OCI-LY3 (cell line): ENCODE measurements at regions not wholly inside any gene's neighbourhood (a gene's known extent, or its start where the extent isn't known, plus 50 kb on each side); places are given as distances from the start of the nearest gene placed in this dataset.

Experiments used
- H2AFZ ChIP-seq: fragments of 200-600, 300-600 bp; shearing (Covaris generic); 2 replicates; pipeline ENCODE4 v1.6.0; 2014; ENCODE audit warnings: antibody characterized with exemption, low read depth, low read length
- H3K27ac ChIP-seq: fragments of 200-600, 300-600 bp; sonication (generic); 2 replicates; pipeline ENCODE4 v1.5.1; 2014; ENCODE audit warnings: mild to moderate bottlenecking, low read length, moderate library complexity, mixed read lengths
- H3K27me3 ChIP-seq: fragments of 200-600, 300-600 bp; sonication (generic); 2 replicates; pipeline ENCODE4 v1.6.1; 2014; ENCODE audit warnings: low read depth, low read length, mixed read lengths
- H3K36me3 ChIP-seq: fragments of 200-600, 300-600 bp; sonication (generic); replicated peaks from 2 replicates; pipeline ENCODE3; 2014; ENCODE audit warnings: low read depth, low read length, mixed read lengths
- H3K4me1 ChIP-seq: fragments of 300-600, 200-600 bp; sonication (generic); 2 replicates; pipeline ENCODE4 v1.6.1; 2014; ENCODE audit warnings: low read length, mixed read lengths
- H3K4me2 ChIP-seq: fragments of 200-600, 300-600 bp; sonication (generic); 2 replicates; pipeline ENCODE4 v1.6.1; 2014; ENCODE audit warnings: low read length, mixed read lengths
- H3K4me3 ChIP-seq: fragments of 300-600, 200-600 bp; sonication (generic); 2 replicates; pipeline ENCODE4 v1.5.1; 2014; ENCODE audit warnings: antibody characterized with exemption, mild to moderate bottlenecking, low read length, moderate library complexity
- H3K79me2 ChIP-seq: fragments of 300-600, 200-600 bp; shearing (Covaris generic); 2 replicates; pipeline ENCODE4 v1.6.1; 2014; ENCODE audit warnings: mild to moderate bottlenecking, low read length, mixed read lengths
- H3K9ac ChIP-seq: fragments of 300-600, 200-600 bp; shearing (Covaris generic); 2 replicates; pipeline ENCODE4 v1.6.0; 2014; ENCODE audit warnings: mild to moderate bottlenecking, low read length, moderate library complexity
- H3K9me3 ChIP-seq: fragments of 200-600, 300-600 bp; shearing (Covaris generic); 2 replicates; pipeline ENCODE4 v1.6.1; 2014; ENCODE audit warnings: low read length, mixed read lengths; ENCODE audit not compliant: insufficient read depth
- H4K20me1 ChIP-seq: fragments of 200-600, 300-600 bp; sonication (generic); 2 replicates; pipeline ENCODE4 v1.6.1; 2016; ENCODE audit warnings: low read length, mixed read lengths; ENCODE audit not compliant: insufficient read depth
- CTCF ChIP-seq: fragments of 200-600, 300-600 bp; sonication (generic); IDR thresholded peaks from 2 replicates; pipeline ENCODE4 v1.5.1; 2014; ENCODE audit warnings: antibody characterized with exemption, low read length, low read depth
- EZH2phosphoT487 ChIP-seq: fragments of 200-600 bp; shearing (Covaris generic); IDR thresholded peaks from 2 replicates; pipeline ENCODE4 v1.6.1; 2018; ENCODE audit warnings: antibody characterized with exemption, mixed run types, low read depth

GRCh38 chr2:19725392-19725791, 176.4 kb downstream of the TTC32 start:
- Histone ChIP-seq H3K27ac (no peak overlapping the region), H3K9ac (no peak overlapping the region), H3K9me3 (no peaks in the 10 kb centered on the region), H3K27me3 (no peaks in the 10 kb centered on the region), H3K4me1 (peaks cover 8% of the 10 kb centered on the region), H3K4me2 (no peak overlapping the region), H3K36me3 (no peaks in the 10 kb centered on the region), H2AFZ (no peak overlapping the region), H3K4me3 (no peak overlapping the region), H3K79me2 (no peaks in the 10 kb centered on the region), H4K20me1 (no peaks in the 10 kb centered on the region)
- TF ChIP-seq CTCF, result no peak
- no peak for TF ChIP-seq EZH2phosphoT487

GRCh38 chr2:19723021-19723420, 178.8 kb downstream of the TTC32 start:
- H3K4me1 ChIP-seq, result no peaks in the 10 kb centered on the region
- no peak overlapping the region for H3K4me3 ChIP-seq
- H3K9ac ChIP-seq, result no peak overlapping the region
- no peaks in the 10 kb centered on the region for H3K9me3 ChIP-seq
- H3K79me2 ChIP-seq, result no peaks in the 10 kb centered on the region
- H3K27ac ChIP-seq, result no peak overlapping the region
- TF ChIP-seq CTCF (no peak), EZH2phosphoT487 (no peak)
- H4K20me1 ChIP-seq, result no peaks in the 10 kb centered on the region
- H2AFZ ChIP-seq, result no peak overlapping the region
- H3K4me2 ChIP-seq, result no peak overlapping the region
- H3K36me3 ChIP-seq, result no peaks in the 10 kb centered on the region
- H3K27me3 ChIP-seq, result no peaks in the 10 kb centered on the region

- Histone ChIP-seq H3K4me3 (no peak overlapping the region), H3K27ac (no peak overlapping the region), H3K36me3 (no peaks in the 10 kb centered on the region), H3K79me2 (no peaks in the 10 kb centered on the region), H3K4me2 (no peak overlapping the region), H4K20me1 (no peaks in the 10 kb centered on the region), H3K27me3 (no peaks in the 10 kb centered on the region), H2AFZ (no peak overlapping the region), H3K4me1 (no peaks in the 10 kb centered on the region), H3K9ac (no peak overlapping the region), H3K9me3 (no peaks in the 10 kb centered on the region)
- no peak for TF ChIP-seq EZH2phosphoT487
- TF ChIP-seq CTCF, result no peak
These were observed 179.2 kb downstream of the TTC32 start for GRCh38 chr2:19722531-19722971.

GRCh38 chr2:19720306-19720705, 181.5 kb downstream of the TTC32 start:
- H3K27ac ChIP-seq, result no peak overlapping the region
- H2AFZ ChIP-seq, result no peak overlapping the region
- TF ChIP-seq EZH2phosphoT487, result no peak
- no peaks in the 10 kb centered on the region for H3K9me3 ChIP-seq
- no peaks in the 10 kb centered on the region for H3K4me1 ChIP-seq
- H3K4me2 ChIP-seq, result no peak overlapping the region
- H3K9ac ChIP-seq, result no peak overlapping the region
- no peaks in the 10 kb centered on the region for H3K36me3 ChIP-seq
- no peak overlapping the region for H3K4me3 ChIP-seq
- no peaks in the 10 kb centered on the region for H3K79me2 ChIP-seq
- H3K27me3 ChIP-seq, result no peaks in the 10 kb centered on the region
- H4K20me1 ChIP-seq, result no peaks in the 10 kb centered on the region

- H4K20me1 ChIP-seq, result no peaks in the 10 kb centered on the region
- TF ChIP-seq EZH2phosphoT487 (no peak), CTCF (no peak)
- H2AFZ ChIP-seq, result no peak overlapping the region
- H3K4me2 ChIP-seq, result no peak overlapping the region
- H3K27ac ChIP-seq, result no peak overlapping the region
- no peaks in the 10 kb centered on the region for H3K4me1 ChIP-seq
- no peak overlapping the region for H3K4me3 ChIP-seq
- no peak overlapping the region for H3K9ac ChIP-seq
- H3K36me3 ChIP-seq, result no peaks in the 10 kb centered on the region
- H3K9me3 ChIP-seq, result no peaks in the 10 kb centered on the region
- no peaks in the 10 kb centered on the region for H3K27me3 ChIP-seq
- H3K79me2 ChIP-seq, result no peaks in the 10 kb centered on the region
These were observed 182.2 kb downstream of the TTC32 start for GRCh38 chr2:19719540-19719939.
